GM13976 (cell line): ENCODE measurements at regions not wholly inside any gene's neighbourhood (a gene's known extent, or its start where the extent isn't known, plus 50 kb on each side); places are given as distances from the start of the nearest gene placed in this dataset.

Experiments used
- DNase-seq: peaks from one replicate; pipeline ENCODE4 v3.0.0; 2012; ENCODE audit warnings: low spot score
- CTCF ChIP-seq: IDR thresholded peaks from 2 replicates; pipeline ENCODE4 v1.5.1; 2012; ENCODE audit warnings: borderline replicate concordance, mild to moderate bottlenecking; ENCODE audit not compliant: insufficient read depth; ENCODE audit errors: extremely low read depth, missing control alignments, control extremely low read depth
- in situ Hi-C: fragments of 300-500 bp; cut with MboI; formaldehyde crosslinking; loops from one replicate; pipeline ENCODE4 v1.12.0; 2022; ENCODE audit warnings: low sequenced_read_pairs, mixed read lengths, inconsistent platforms; ENCODE audit not compliant: unreplicated experiment

DNA sequence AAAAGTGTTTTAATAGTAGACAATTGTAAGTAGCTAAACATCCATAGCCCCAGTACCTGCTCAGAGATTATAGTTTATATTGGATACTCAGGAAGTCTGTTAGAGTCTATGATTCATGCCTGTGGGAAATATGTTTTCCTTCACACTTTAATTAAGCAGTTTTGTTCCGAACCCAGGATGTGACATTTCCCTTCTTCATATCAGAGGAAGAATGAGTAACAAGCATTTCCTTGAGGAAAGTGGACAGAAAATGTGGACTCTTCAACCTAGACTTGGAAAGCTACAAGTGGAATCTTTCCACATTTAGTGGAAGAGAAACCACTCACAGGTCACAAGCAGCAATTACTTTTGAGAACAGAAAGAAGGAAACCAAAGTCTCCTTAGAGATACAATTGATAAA, 419.4 kb downstream of the C4orf33 start:
- no peak for DNase-seq
- in situ Hi-C loops = no loop called here
- no peak for TF ChIP-seq CTCF

DNA sequence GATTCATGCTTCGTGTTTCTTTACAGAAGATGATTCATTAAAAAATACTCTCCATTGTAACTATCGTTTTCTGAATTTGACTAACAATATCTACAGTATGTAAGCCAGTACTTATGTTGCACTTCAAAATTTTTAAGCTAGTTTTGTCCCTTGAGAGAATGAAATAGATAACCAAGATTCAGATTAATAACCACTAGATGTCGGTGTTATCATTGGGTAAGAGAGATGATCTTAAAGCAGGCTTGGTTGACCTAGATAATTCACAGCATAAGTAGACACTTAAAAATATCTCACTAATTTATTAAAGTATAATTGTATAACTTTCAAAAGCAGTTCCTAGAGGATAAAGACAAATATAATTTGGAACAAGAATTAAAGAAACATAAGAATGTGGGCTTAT, 430.9 kb downstream of the C4orf33 start:
- no peak for DNase-seq
- in situ Hi-C loops = no loop called here
- no peak for TF ChIP-seq CTCF

DNA sequence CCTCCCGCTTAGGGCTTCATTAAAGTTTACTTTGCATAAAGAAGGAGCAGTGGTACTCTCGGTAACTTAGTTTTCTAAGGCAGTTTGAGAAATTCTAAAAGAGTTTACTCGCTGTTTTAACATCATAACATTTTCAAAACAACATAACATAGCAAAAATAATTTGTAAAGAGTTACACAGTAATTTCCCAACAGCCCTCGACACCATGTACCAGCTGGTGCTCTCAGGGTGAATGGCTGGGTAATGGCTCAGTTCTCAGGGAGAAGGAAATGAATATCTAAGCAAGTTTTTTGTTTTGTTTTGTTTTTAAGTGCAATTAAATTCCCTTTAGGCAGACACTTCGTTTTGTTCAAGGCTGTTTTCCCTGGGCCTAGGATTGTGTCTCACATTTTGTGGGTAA, 435.3 kb downstream of the C4orf33 start:
- DNase-seq = no peak
- TF ChIP-seq CTCF = no peak
- in situ Hi-C loops = no loop called here

DNA sequence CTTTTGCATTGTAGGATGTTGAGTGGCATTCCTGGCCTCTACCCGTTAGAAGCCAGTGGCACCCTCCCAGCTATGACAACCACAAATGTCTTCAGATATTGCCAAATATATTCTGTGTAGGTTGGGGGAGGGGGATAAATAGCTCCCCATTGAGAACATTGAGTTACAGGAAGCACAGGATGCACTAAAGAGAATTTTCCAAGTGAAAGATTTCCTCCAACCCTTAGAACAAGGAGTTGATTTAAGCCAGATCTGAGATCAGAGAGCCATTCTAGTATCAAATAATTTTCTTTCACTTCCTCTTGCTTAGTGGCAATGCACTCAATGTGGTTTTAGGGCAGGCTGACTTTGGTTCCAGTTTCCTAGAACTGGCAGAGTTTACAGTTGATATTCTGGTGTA, 436.6 kb downstream of the C4orf33 start:
- in situ Hi-C loops = no loop called here
- TF ChIP-seq CTCF = no peak
- no peak for DNase-seq

DNA sequence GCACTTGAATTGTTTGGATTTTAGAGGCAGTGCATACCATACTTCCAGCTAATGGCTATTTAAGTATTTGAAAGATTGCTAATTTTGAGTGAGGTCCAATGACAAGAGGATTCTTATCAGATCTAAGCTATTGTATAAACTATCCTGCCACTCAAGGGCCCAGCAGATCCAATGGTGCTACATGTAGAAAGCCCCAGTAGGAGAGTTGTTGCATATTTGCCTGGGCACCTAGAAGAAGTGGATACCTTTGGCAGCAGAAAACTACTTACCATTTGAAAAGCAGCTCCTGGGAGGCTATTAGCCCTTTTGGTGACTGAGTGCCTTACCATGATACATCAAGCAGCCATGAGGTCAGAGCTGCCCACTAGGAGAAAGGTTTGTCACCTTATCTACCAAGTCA, 447.3 kb downstream of the C4orf33 start:
- no peak for TF ChIP-seq CTCF
- in situ Hi-C loops = no loop called here
- DNase-seq = no peak

DNA sequence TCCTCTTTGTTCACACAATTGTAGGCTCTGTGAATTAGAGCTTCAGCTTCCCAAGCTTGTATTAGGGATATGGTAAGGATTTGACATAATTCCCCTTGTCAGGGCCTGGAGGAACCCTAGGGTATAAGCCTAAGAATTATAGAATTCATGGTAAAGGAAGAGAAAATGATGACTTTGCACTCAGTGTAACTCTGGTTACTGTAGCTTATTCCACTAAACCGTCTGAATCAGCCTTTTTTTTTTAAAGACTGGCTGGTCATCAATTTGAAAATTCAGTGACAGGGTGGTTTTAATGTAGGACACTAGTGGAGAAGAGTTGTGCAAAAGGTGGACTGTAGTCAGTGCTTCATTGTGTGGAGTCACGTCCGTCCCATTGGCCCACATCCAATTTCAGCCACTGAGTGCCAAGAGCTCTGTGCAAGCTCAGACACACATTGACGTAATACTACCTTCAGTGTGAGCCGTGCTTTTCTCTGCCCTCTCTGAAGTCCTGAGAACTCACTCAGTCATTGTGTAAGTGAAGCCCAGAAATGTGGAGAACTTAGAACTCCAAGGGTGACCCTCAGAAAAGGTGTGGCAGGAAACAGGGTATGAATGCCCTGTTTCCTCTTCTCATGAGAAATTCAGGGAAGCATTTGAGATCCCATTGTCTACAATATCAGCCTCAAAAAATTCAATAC, 449.8 kb downstream of the C4orf33 start:
- in situ Hi-C loops = no loop called here
- DNase-seq = no peak
- TF ChIP-seq CTCF = no peak
